HG03354 (cell line): ENCODE measurements at regions not wholly inside any gene's neighbourhood (a gene's known extent, or its start where the extent isn't known, plus 50 kb on each side); places are given as distances from the start of the nearest gene placed in this dataset.

Experiments used
- ATAC-seq: cut with Tn5 transposase; IDR thresholded peaks from one replicate; pipeline ENCODE4 v1.9.1; 2021; ENCODE audit warnings: mild to moderate bottlenecking; ENCODE audit not compliant: unreplicated experiment, poor library complexity, severe bottlenecking

- ATAC-seq = no peak
These were observed 212.4 kb downstream of the TMEM114 start for GRCh38 chr16:8377864-8378263.

GRCh38 chr16:8376858-8377257 lies 213.5 kb downstream of the TMEM114 start:
- ATAC-seq = no peak

- no peak for ATAC-seq
These were observed 213.9 kb downstream of the TMEM114 start for GRCh38 chr16:8376430-8376829.

GRCh38 chr16:8375232-8375587 lies 215.1 kb downstream of the TMEM114 start:
- no peak for ATAC-seq

GRCh38 chr16:8374586-8375231 lies 215.6 kb downstream of the TMEM114 start:
- no peak for ATAC-seq

GRCh38 chr16:8373676-8374431 lies 216.5 kb downstream of the TMEM114 start:
- no peak for ATAC-seq

- ATAC-seq = no peak
These were observed 218.2 kb downstream of the TMEM114 start for GRCh38 chr16:8372141-8372540.

- no peak for ATAC-seq
These were observed 219.7 kb downstream of the TMEM114 start for GRCh38 chr16:8370374-8371270.

- no peak for ATAC-seq
These were observed 231.4 kb downstream of the TMEM114 start for GRCh38 chr16:8358937-8359336.

- no peak for ATAC-seq
These were observed 234.6 kb downstream of the TMEM114 start for GRCh38 chr16:8355675-8356074.

GRCh38 chr16:8346294-8346693 lies 244.0 kb downstream of the TMEM114 start:
- ATAC-seq = no peak

GRCh38 chr16:8342276-8342675 lies 248.0 kb downstream of the TMEM114 start:
- no peak for ATAC-seq

GRCh38 chr16:8330761-8331160 lies 259.6 kb downstream of the TMEM114 start:
- ATAC-seq = no peak

GRCh38 chr16:8326232-8326631 lies 264.1 kb downstream of the TMEM114 start:
- ATAC-seq = no peak

- no peak for ATAC-seq
These were observed 267.2 kb downstream of the TMEM114 start for GRCh38 chr16:8323153-8323552.

- no peak for ATAC-seq
These were observed 270.2 kb downstream of the TMEM114 start for GRCh38 chr16:8320131-8320530.

- ATAC-seq = no peak
These were observed 279.5 kb downstream of the TMEM114 start for GRCh38 chr16:8310816-8311215.

- ATAC-seq = no peak
These were observed 280.0 kb downstream of the TMEM114 start for GRCh38 chr16:8310323-8310722.

GRCh38 chr16:8305201-8305600 lies 285.1 kb downstream of the TMEM114 start:
- no peak for ATAC-seq

GRCh38 chr16:8299635-8300034 lies 290.7 kb downstream of the TMEM114 start:
- no peak for ATAC-seq
